Prostate gland (tissue), 2 donors: ENCODE measurements at regions not wholly inside any gene's neighbourhood (a gene's known extent, or its start where the extent isn't known, plus 50 kb on each side); places are given as distances from the start of the nearest gene placed in this dataset.
"Not testable (repeated sequence)": the region's sequence is repeated elsewhere in the genome, so short reads cannot be mapped to it uniquely, and the experiment has no call there.

ENCODE experiments used
- DNase-seq: peaks from one replicate; pipeline ENCODE4 v3.0.0-alpha.2; 2019; ENCODE audit warnings: low spot score
- H3K27ac ChIP-seq, 2 donors: fragments of 200-600 bp; sonication (generic); 2 replicates each; pipeline ENCODE4 v1.5.1; 2017 to 2019
- H3K27me3 ChIP-seq: fragments of 200-600 bp; sonication (generic); replicated peaks from 2 replicates; pipeline ENCODE4 v1.5.1; 2019; ENCODE audit not compliant: insufficient read depth
- H3K36me3 ChIP-seq, 2 donors: fragments of 200-600 bp; sonication (generic); 1 replicate in 1 of 2; 2 replicates in 1 of 2; pipeline versions ENCODE4 v1.5.1 to v1.8.1; 2017 to 2019
- H3K4me1 ChIP-seq: fragments of 200-600 bp; sonication (generic); replicated peaks from 2 replicates; pipeline ENCODE4 v1.5.1; 2019
- H3K4me3 ChIP-seq, 2 donors: fragments of 200-600 bp; sonication (generic); 2 replicates each; pipeline ENCODE4 v1.5.1; 2017 to 2019
- H3K9me3 ChIP-seq: fragments of 200-600 bp; sonication (generic); 2 replicates; pipeline ENCODE4 v1.5.1; 2017
- CTCF ChIP-seq, 4 experiments: fragments of 200-600 bp in 2 of 4; fragments of 450-650 bp in 2 of 4; sonication (generic) in 2 of 4; IDR thresholded peaks; 1 replicate in 3 of 4; 2 replicates in 1 of 4; pipeline ENCODE4 v1.5.1; 2016 to 2019; ENCODE audit warnings: antibody characterized with exemption in 4 of 4, mild to moderate bottlenecking in 2 of 4, moderate library complexity in 2 of 4
- POLR2A ChIP-seq: fragments of 450-650 bp; IDR thresholded peaks from one replicate; pipeline ENCODE4 v1.6.1; 2016; ENCODE audit warnings: antibody characterized with exemption, mild to moderate bottlenecking
- POLR2AphosphoS5 ChIP-seq: sonication (generic); formaldehyde crosslinking; IDR thresholded peaks from one replicate; pipeline ENCODE4 v1.6.1; 2017; ENCODE audit warnings: antibody characterized with exemption
- WGBS: methylation state at CpG from one replicate; pipeline ENCODE4 v1.1.5; 2018; 5-methylcytosine and 5-hydroxymethylcytosine counted together
- intact Hi-C: fragments of 100-400 bp; cut with DNase I; formaldehyde crosslinking; loops from one replicate; pipeline ENCODE4 v1.14.2; 2022

- WGBS: 92% methylated on average over 1 of the region's 1 CpG
- Histone ChIP-seq H3K36me3 (no peaks in the 10 kb centered on the region), H3K27ac (no peak overlapping the region), H3K9me3 (no peaks in the 10 kb centered on the region), H3K27me3 (no peaks in the 10 kb centered on the region), H3K4me1 (no peaks in the 10 kb centered on the region), H3K4me3 (no peak overlapping the region)
- TF ChIP-seq POLR2A: no peak
- no peak for TF ChIP-seq CTCF (IDR thresholded peaks at IDR 0.05)
- no peak for TF ChIP-seq POLR2AphosphoS5
- intact Hi-C loops: no loop called here
- no peak for DNase-seq
Observed at GRCh38 chrX:101787934-101788333, 128.3 kb upstream of the ARMCX2 start.

GRCh38 chrX:101785142-101785541 lies 125.5 kb upstream of the ARMCX2 start:
- intact Hi-C loops: no loop called here
- Histone ChIP-seq H3K36me3 (no peaks in the 10 kb centered on the region), H3K4me1 (no peaks in the 10 kb centered on the region), H3K27me3 (no peaks in the 10 kb centered on the region), H3K4me3 (no peak overlapping the region), H3K27ac (no peak overlapping the region), H3K9me3 (no peaks in the 10 kb centered on the region)
- DNase-seq: no peak
- TF ChIP-seq POLR2AphosphoS5: no peak
- no peak for TF ChIP-seq CTCF (IDR thresholded peaks at IDR 0.05)
- WGBS: 31% methylated on average over 1 of the region's 1 CpG

- H3K4me3 ChIP-seq, H3K9me3 ChIP-seq, H3K36me3 ChIP-seq, H3K4me1 ChIP-seq, H3K27ac ChIP-seq, intact Hi-C loops, DNase-seq, H3K27me3 ChIP-seq: not testable (repeated sequence)
- 89% methylated on average over 19 of the region's 19 CpGs for WGBS
Observed at GRCh38 chrX:101780421-101780820, 120.8 kb upstream of the ARMCX2 start.

GRCh38 chrX:101774340-101774739 lies 114.7 kb upstream of the ARMCX2 start:
- Histone ChIP-seq H3K27me3 (no peaks in the 10 kb centered on the region), H3K9me3 (no peaks in the 10 kb centered on the region), H3K4me3 (no peak overlapping the region), H3K4me1 (no peaks in the 10 kb centered on the region), H3K36me3 (no peaks in the 10 kb centered on the region), H3K27ac (no peak overlapping the region)
- intact Hi-C loops: no loop called here
- WGBS: 89% methylated on average over 1 of the region's 1 CpG
- no peak for DNase-seq
- TF ChIP-seq POLR2A (no peak), CTCF (IDR thresholded peaks at IDR 0.05) (no peak), POLR2AphosphoS5 (no peak)

- H3K4me1 ChIP-seq: no peaks in the 10 kb centered on the region
- no peaks in the 10 kb centered on the region for H3K9me3 ChIP-seq
- 84% methylated on average over 4 of the region's 4 CpGs for WGBS
- intact Hi-C loops: no loop called here
- no peak for TF ChIP-seq POLR2AphosphoS5
- TF ChIP-seq CTCF (IDR thresholded peaks at IDR 0.05): no peak
- no peak for TF ChIP-seq POLR2A
- no peaks in the 10 kb centered on the region for H3K36me3 ChIP-seq
- H3K27ac ChIP-seq: no peak overlapping the region
- no peak overlapping the region for H3K4me3 ChIP-seq
- no peaks in the 10 kb centered on the region for H3K27me3 ChIP-seq
- no peak for DNase-seq
Observed at GRCh38 chrX:101764538-101764937, 104.9 kb upstream of the ARMCX2 start.

- intact Hi-C loops: loop anchor here (5.0 kb wide), 1 partner anchor 162 kb away; no protein-coding TSS in a partner anchor
- DNase-seq: peak; percentile 20
- Histone ChIP-seq H3K27ac (no peak overlapping the region), H3K36me3 (no peaks in the 10 kb centered on the region), H3K27me3 (no peaks in the 10 kb centered on the region), H3K9me3 (no peaks in the 10 kb centered on the region), H3K4me1 (no peaks in the 10 kb centered on the region), H3K4me3 (no peak overlapping the region)
- 0% methylated on average over 1 of the region's 1 CpG for WGBS
- peak; percentile 14 for TF ChIP-seq POLR2AphosphoS5
- TF ChIP-seq CTCF (IDR thresholded peaks at IDR 0.05): peak in 2 of 4 experiments; percentile 26 to 32
- no peak for TF ChIP-seq POLR2A
Observed at GRCh38 chrX:101759000-101759399, 99.3 kb upstream of the ARMCX2 start.
